ENCODE measurements at regions not wholly inside any gene's neighbourhood (a gene's known extent, or its start where the extent isn't known, plus 50 kb on each side); places are given as distances from the start of the nearest gene placed in this dataset.

DNA sequence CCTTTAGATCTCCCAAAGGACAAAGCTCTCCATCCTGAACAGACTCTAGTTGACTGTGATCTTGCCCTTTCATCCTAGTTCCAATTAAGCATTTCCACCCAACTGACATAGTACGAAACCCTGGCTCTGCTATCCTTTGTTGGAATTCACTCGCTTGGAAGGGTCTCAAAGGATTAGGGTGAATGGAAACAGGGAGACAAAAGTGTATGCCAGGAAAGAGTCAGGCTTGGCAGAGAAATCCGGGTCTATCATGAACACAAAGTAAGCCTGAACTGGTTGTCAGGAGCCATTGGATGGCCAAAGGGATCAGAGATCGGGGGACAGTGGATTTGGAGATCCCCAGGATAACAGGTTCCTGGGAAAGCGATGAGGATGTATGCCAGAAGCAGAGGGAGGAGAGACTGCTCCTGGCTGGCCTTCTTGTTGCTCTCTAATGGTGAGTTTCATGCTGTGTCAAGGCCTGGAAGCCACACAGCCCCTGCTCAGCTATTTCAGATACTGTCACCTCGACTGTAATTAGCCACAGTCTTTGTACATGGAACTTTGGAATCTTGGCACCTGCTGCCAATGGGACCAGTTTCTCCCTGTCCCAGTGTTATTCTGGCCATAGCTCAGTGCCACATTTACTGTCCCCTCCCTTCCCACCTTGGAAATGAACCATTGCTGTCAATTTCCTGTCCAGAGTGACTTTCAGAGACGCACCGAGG lies 1168.7 kb upstream of the AUTS2 start:
- no peak for DNase-seq
- Histone ChIP-seq H3K27me3 (no peaks in the 10 kb centered on the region), H3K4me3 (ENCODE audit: low read depth, low read length) (no peak overlapping the region), H3K9me3 (no peaks in the 10 kb centered on the region), H3K4me1 (peaks cover 7% of the 10 kb centered on the region), H3K36me3 (no peaks in the 10 kb centered on the region)
- TF ChIP-seq, protein P1, sequence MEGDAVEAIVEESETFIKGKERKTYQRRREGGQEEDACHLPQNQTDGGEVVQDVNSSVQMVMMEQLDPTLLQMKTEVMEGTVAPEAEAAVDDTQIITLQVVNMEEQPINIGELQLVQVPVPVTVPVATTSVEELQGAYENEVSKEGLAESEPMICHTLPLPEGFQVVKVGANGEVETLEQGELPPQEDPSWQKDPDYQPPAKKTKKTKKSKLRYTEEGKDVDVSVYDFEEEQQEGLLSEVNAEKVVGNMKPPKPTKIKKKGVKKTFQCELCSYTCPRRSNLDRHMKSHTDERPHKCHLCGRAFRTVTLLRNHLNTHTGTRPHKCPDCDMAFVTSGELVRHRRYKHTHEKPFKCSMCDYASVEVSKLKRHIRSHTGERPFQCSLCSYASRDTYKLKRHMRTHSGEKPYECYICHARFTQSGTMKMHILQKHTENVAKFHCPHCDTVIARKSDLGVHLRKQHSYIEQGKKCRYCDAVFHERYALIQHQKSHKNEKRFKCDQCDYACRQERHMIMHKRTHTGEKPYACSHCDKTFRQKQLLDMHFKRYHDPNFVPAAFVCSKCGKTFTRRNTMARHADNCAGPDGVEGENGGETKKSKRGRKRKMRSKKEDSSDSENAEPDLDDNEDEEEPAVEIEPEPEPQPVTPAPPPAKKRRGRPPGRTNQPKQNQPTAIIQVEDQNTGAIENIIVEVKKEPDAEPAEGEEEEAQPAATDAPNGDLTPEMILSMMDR (IDR thresholded peaks at IDR 0.05; ENCODE audit: low read depth, low read length) = no peak

DNA sequence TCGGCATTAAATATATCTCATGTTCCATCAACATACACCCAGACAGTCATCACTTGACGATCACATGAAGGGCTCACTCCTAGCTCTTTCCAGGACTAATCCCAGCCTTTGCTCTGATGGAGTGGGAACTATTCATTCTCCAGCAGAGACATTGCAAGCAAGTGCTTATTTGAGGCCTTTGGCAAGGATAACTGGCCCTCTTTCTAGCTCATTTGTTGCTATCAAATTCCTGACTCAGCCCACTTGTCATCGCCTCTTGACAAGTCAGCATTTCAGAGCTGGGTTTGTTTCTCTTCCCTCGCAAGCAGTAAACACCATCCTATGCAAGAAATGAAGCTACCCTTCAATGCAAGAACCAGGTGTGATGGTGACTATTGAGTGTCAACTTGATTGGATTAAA lies 1165.7 kb upstream of the AUTS2 start:
- H3K4me1 ChIP-seq = no peaks in the 10 kb centered on the region
- H3K9me3 ChIP-seq = no peaks in the 10 kb centered on the region
- TF ChIP-seq, protein P1 (IDR thresholded peaks at IDR 0.05; ENCODE audit: low read depth, low read length) = no peak
- no peaks in the 10 kb centered on the region for H3K36me3 ChIP-seq
- no peaks in the 10 kb centered on the region for H3K27me3 ChIP-seq
- no peak for DNase-seq
- H3K4me3 ChIP-seq (ENCODE audit: low read depth, low read length) = no peak overlapping the region

DNA sequence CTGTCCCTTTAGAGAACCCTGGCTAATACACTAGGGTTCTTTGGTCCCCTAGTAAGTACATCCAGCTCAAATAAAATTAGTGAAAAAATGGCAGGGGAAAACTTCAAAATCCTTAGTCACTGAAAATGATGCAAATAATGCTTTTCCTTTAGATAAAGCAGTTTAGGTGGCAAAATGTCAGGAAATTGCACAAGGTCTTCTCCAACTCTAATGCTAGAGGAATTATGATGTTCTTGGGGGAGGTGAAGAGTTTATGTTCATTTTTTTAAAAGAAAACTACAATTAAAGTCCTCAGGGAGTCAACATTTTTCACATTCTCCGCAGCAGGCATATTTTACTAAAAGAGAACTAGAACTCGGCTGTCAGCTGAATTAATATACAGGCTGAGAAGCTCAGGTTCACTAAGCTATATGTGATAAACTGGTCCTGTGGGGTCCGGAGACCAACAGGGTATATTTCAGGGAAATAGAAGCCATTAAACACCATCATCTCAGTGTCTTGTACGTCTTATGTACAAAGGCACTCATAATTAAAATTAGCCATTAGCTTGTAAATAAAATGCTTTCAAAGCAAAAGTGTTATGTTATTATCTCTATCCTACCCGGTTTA lies 1164.7 kb upstream of the AUTS2 start:
- H3K36me3 ChIP-seq = no peaks in the 10 kb centered on the region
- H3K9me3 ChIP-seq = no peaks in the 10 kb centered on the region
- H3K4me1 ChIP-seq = no peaks in the 10 kb centered on the region
- DNase-seq = no peak
- TF ChIP-seq, protein P1 (IDR thresholded peaks at IDR 0.05; ENCODE audit: low read depth, low read length) = no peak
- H3K4me3 ChIP-seq (ENCODE audit: low read depth, low read length) = no peak overlapping the region
- no peaks in the 10 kb centered on the region for H3K27me3 ChIP-seq

GRCh38 chr7:68434857-68435256 lies 1163.4 kb upstream of the AUTS2 start:
- DNase-seq = peak; percentile 64
- TF ChIP-seq, protein P1 (IDR thresholded peaks at IDR 0.05; ENCODE audit: low read depth, low read length) = no peak
- Histone ChIP-seq H3K36me3 (no peaks in the 10 kb centered on the region), H3K4me3 (ENCODE audit: low read depth, low read length) (0 out of 2 replicates have a peak overlapping the region, but pooled peaks have one; percentile 9), H3K4me1 (no peaks in the 10 kb centered on the region), H3K27me3 (no peaks in the 10 kb centered on the region), H3K9me3 (no peaks in the 10 kb centered on the region)

DNA sequence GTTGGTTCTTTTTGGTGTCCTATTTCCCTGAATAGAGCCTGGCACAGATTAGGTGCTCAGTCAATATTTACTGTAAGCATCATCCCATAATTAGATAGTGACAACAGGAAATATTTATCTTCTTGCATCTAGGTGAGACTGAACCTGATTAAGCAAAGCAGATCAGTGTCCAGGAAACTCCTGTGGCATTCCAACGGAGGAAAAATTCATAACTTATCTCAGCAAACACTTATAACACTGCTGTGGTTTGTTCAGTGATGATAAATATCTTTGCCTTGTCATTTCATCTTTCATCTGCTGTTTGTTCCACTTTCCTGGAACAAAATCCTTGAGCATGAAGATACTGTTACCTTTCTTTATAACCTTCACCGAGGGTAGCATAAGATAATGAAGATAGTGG lies 1160.3 kb upstream of the AUTS2 start:
- Histone ChIP-seq H3K36me3 (no peaks in the 10 kb centered on the region), H3K4me3 (ENCODE audit: low read depth, low read length) (no peak overlapping the region), H3K9me3 (no peaks in the 10 kb centered on the region), H3K4me1 (no peaks in the 10 kb centered on the region), H3K27me3 (no peaks in the 10 kb centered on the region)
- TF ChIP-seq, protein P1 (IDR thresholded peaks at IDR 0.05; ENCODE audit: low read depth, low read length) = no peak
- DNase-seq = no peak

- Histone ChIP-seq H3K4me3 (ENCODE audit: low read depth, low read length) (no peak overlapping the region), H3K9me3 (no peaks in the 10 kb centered on the region), H3K4me1 (no peaks in the 10 kb centered on the region), H3K36me3 (no peaks in the 10 kb centered on the region), H3K27me3 (no peaks in the 10 kb centered on the region)
- TF ChIP-seq, protein P1 (IDR thresholded peaks at IDR 0.05; ENCODE audit: low read depth, low read length) = no peak
- no peak for DNase-seq
These were observed 1159.5 kb upstream of the AUTS2 start for GRCh38 chr7:68438811-68439210.
